Epidermal melanocyte (primary cell): ENCODE measurements at regions not wholly inside any gene's neighbourhood (a gene's known extent, or its start where the extent isn't known, plus 50 kb on each side); places are given as distances from the start of the nearest gene placed in this dataset.

Experiments used
- DNase-seq: peaks from one replicate; pipeline ENCODE4 v3.0.0; 2011; ENCODE audit warnings: low spot score; ENCODE audit not compliant: insufficient read length

GRCh38 chr12:24724814-24725213 lies 224.1 kb downstream of the BCAT1 start:
- DNase-seq, result no peak

GRCh38 chr12:24723759-24724158 lies 225.1 kb downstream of the BCAT1 start:
- no peak for DNase-seq

GRCh38 chr12:24721191-24721590 lies 227.7 kb downstream of the BCAT1 start:
- no peak for DNase-seq

GRCh38 chr12:24719293-24719721 lies 229.6 kb downstream of the BCAT1 start:
- DNase-seq, result no peak

- no peak for DNase-seq
Observed at GRCh38 chr12:24718617-24719016, 230.3 kb downstream of the BCAT1 start.

- no peak for DNase-seq
Observed at GRCh38 chr12:24714237-24714636, 234.7 kb downstream of the BCAT1 start.

GRCh38 chr12:24711056-24712008 lies 237.6 kb downstream of the BCAT1 start:
- DNase-seq, result no peak

GRCh38 chr12:24709216-24709615 lies 239.7 kb downstream of the BCAT1 start:
- no peak for DNase-seq

GRCh38 chr12:24708718-24709117 lies 240.2 kb downstream of the BCAT1 start:
- no peak for DNase-seq

- no peak for DNase-seq
Observed at GRCh38 chr12:24708043-24708442, 240.9 kb downstream of the BCAT1 start.

GRCh38 chr12:24707334-24707733 lies 241.6 kb downstream of the BCAT1 start:
- DNase-seq, result no peak

- no peak for DNase-seq
Observed at GRCh38 chr12:24705741-24706358, 243.1 kb downstream of the BCAT1 start.

GRCh38 chr12:24705216-24705615 lies 243.7 kb downstream of the BCAT1 start:
- no peak for DNase-seq

GRCh38 chr12:24701343-24701742 lies 247.6 kb downstream of the BCAT1 start:
- DNase-seq, result no peak

GRCh38 chr12:24698972-24699371 lies 249.9 kb downstream of the BCAT1 start:
- no peak for DNase-seq

GRCh38 chr12:24697769-24698168 lies 251.1 kb downstream of the BCAT1 start:
- no peak for DNase-seq

- DNase-seq, result no peak
Observed at GRCh38 chr12:24697295-24697694, 251.6 kb downstream of the BCAT1 start.

GRCh38 chr12:24696800-24697199 lies 252.1 kb downstream of the BCAT1 start:
- DNase-seq, result no peak

GRCh38 chr12:24695657-24696329 lies 253.1 kb downstream of the BCAT1 start:
- DNase-seq, result no peak

- DNase-seq, result no peak
Observed at GRCh38 chr12:24695103-24695502, 253.8 kb downstream of the BCAT1 start.

GRCh38 chr12:24688601-24689000 lies 260.3 kb downstream of the BCAT1 start:
- DNase-seq, result no peak

GRCh38 chr12:24681570-24681969 lies 267.3 kb downstream of the BCAT1 start:
- no peak for DNase-seq
